ENCODE measurements at regions not wholly inside any gene's neighbourhood (a gene's known extent, or its start where the extent isn't known, plus 50 kb on each side); places are given as distances from the start of the nearest gene placed in this dataset.

GRCh38 chr12:128170181-128170580 lies 96.8 kb upstream of the TMEM132C start:
- TF ChIP-seq POLR2A (IDR thresholded peaks at IDR 0.05): no peak
- TF ChIP-seq, protein P1, sequence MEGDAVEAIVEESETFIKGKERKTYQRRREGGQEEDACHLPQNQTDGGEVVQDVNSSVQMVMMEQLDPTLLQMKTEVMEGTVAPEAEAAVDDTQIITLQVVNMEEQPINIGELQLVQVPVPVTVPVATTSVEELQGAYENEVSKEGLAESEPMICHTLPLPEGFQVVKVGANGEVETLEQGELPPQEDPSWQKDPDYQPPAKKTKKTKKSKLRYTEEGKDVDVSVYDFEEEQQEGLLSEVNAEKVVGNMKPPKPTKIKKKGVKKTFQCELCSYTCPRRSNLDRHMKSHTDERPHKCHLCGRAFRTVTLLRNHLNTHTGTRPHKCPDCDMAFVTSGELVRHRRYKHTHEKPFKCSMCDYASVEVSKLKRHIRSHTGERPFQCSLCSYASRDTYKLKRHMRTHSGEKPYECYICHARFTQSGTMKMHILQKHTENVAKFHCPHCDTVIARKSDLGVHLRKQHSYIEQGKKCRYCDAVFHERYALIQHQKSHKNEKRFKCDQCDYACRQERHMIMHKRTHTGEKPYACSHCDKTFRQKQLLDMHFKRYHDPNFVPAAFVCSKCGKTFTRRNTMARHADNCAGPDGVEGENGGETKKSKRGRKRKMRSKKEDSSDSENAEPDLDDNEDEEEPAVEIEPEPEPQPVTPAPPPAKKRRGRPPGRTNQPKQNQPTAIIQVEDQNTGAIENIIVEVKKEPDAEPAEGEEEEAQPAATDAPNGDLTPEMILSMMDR (IDR thresholded peaks at IDR 0.05 in 8 of 11, conservative IDR thresholded peaks at IDR 0.05 in 3 of 11): no peak
- no peak for TF ChIP-seq POLR2AphosphoS5 (IDR thresholded peaks at IDR 0.05)
